ENCODE measurements at regions not wholly inside any gene's neighbourhood (a gene's known extent, or its start where the extent isn't known, plus 50 kb on each side); places are given as distances from the start of the nearest gene placed in this dataset.
A peak's percentile ranks its signal among the peaks of the same experiment; 100 is the strongest.

- DNase-seq: no peak
Observed at GRCh38 chr6:92588148-92588547, 831.2 kb downstream of the EPHA7 start.

GRCh38 chr6:92587525-92587924, 831.8 kb downstream of the EPHA7 start:
- DNase-seq: no peak

DNA sequence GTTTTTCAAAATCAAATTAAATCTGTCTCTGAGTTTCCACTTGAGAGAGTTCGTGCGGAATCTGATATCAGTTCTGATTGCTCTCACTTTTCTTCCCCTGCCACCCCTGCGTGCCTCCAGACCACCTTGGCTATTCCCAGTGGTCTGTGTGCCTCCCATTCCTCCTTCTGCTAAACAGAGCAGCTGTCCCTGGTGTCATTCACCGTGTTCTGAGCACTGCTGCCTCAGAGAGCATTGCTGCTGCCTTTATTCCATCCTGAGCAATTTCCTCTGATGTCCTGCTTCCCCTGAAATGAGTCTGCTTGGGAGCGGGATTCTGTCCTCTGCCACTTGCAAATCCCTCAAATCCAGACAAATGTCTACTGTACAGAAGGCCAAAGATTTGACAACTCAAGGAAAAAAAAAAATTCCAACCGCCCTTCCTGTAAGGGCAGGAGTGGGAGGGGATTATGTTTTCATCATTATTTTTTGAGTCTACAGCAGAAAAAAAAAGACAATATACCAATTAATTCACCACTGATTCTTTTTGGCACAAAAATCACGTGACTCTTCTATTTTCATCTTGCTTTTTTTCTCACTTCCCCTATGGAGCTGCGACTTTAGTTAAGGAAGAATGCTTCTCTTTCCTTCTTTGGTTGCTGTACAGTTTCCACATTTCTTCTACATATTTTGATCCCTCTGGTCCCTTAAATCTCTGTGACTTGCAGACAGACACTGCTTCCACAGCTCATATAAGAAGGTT, 833.0 kb downstream of the EPHA7 start:
- peak; percentile 51 for DNase-seq

DNA sequence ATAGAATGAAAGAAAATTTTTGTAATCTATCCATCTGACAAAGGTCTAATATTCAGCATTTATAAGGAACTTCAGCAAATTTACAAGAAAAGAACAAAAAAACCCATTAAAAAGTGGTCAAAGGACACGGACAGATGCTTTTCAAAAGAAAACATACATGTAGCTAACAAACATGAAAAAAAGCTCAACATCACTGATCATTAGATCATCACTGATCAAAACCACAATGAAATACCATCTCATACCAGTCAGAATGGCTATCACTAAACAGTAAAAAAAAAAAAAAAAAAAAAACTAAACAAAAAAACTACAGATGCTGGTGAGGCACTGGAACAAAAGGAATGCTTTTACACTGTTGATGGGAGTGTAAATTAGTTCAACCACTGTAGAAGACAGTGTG, 837.1 kb downstream of the EPHA7 start:
- DNase-seq: no peak

DNA sequence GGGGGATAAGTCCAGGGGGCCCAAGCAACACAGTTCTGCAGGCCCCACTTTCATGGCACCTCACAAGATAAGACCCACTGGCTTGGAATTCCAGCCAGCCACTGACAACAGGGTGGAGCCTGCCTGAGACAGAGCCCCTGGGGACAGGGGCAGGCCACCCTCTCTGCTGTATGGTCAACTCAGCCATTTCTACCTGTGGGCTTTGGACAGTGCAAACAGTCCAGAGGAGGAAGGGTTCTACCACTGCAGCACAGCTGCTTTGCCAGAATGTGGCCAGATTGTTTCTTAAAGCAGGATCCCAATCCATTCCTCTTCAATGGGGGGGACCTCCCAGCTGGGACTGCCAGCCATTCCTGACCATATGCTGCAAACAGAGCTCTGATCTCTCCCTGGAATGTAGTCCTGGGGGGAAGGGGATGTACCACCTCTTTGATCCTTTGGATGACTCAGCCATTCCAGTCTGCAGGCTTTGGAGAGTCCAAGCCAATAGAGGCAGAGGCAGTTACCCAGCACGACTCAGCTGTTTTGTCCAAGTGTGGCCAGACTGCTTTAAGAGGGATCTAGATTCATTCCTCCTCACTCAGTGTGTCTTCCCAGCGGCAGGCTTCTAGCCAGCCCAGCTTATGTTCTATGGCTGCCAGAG, 842.2 kb downstream of the EPHA7 start:
- DNase-seq: peak; percentile 95

DNA sequence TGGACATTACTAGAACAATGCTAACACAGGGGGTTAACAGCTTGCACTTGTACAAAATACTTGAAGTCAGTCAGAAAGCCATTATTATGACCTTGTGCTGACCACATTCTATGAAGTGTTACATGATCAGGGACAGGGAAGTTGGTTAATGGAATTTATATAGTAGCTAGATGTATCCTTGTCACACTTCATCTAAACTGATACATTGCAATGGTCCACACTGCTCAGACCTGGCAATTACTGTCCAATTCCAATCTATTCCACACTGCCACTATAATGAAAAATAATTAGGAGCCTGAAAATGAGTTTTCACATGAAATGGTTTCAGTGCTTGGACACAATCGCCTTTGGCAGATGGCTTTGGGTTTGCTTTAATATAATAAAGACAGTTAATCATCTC, 850.8 kb downstream of the EPHA7 start:
- DNase-seq: no peak

DNA sequence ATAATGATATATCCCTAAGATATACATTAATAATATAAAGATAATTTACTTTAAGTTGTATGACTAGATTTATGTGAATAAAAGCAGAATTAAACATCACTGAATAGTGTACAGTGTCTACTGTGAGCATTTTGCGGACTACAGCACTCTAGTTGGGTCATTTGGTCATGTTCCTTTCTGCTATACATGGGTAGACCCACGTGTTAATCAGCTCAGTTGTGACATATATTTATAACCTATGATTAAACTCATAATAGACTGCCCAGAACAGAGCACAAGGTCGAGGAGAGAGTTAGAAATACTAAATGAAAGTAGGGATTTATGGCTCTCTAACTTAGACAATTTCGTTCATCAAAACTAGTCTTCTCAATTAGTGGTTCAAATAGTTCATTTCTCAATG, 852.7 kb downstream of the EPHA7 start:
- no peak for DNase-seq

DNA sequence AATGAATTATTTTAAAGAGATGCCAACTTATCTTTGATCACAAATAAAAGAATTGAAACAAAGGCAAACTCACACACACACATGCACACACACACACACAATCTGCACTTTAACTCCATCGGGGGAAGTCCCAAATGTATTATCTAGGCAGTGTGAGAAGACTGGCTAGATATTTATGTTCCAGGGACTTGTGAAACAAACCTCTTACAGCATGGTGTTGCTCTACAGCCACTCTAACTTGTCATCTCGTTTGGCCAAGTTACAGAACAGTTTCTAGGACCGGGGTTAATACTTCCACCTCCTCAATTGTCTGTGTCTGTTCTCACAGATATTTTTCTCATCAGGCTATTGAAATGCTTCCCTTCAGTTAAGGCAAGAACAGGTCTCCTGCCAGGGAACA, 855.0 kb downstream of the EPHA7 start:
- DNase-seq: no peak

- DNase-seq: no peak
Observed at GRCh38 chr6:92559611-92560010, 859.7 kb downstream of the EPHA7 start.

- DNase-seq: no peak
Observed at GRCh38 chr6:92559003-92559402, 860.4 kb downstream of the EPHA7 start.

DNA sequence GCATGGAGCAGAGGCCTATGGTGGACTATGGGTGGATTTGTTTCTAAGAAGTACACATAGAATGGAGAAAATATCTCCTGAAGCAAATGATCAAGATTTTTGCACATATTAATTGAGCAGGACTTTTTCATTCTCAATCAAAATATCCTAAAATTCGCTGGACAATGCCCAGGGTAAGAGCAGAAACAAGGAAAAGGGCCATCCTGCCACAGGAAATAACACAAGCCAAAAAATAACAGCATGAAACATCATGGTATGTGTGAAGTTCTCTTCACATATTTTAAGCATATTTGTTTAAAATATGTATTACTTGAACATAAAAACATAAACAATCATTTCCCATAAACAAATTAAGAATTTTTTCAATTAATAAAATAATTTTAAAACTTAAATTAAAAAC, 868.9 kb downstream of the EPHA7 start:
- DNase-seq: no peak

DNA sequence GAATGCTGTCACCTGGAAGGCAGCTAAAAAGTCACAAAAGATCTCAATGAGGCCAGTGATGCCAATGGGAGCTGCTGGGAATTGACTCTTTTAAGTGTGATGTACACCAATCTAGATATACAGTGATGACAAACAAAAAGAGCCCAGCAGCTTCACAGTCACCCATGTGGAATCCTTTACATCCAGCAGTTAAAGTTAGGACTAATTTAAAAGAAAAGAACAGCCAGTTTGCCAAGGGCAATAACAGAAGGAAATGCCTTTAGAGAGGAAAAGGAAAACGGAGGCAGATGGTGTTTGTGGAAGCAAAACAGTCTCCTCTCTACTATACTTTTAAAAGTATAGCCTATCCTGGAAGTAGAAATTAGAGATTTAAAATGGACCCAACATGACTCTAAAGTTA, 873.5 kb downstream of the EPHA7 start:
- DNase-seq: no peak

- DNase-seq: no peak
Observed at GRCh38 chr6:92541448-92542060, 877.8 kb downstream of the EPHA7 start.

DNA sequence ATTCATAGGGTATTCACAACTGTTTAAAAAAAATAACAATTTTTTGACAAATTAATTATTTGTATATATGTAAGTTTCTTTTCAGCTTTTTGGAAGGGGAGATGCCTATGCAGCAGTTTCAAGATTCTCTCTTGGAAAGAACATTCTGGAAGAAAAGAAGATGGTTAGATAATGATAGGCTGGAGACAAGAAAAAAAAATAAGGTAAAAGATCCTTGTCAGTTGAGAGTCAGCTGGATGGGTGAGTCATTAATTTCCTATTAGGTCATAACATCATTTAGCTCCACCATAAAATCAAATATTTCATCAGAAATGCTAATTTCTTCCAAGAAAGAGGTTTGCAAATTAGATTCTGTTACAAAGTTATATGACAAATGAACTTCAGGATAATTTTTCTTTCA, 880.4 kb downstream of the EPHA7 start:
- DNase-seq: no peak

- no peak for DNase-seq
Observed at GRCh38 chr6:92538275-92538674, 881.1 kb downstream of the EPHA7 start.

GRCh38 chr6:92534109-92534508, 885.2 kb downstream of the EPHA7 start:
- DNase-seq: no peak

DNA sequence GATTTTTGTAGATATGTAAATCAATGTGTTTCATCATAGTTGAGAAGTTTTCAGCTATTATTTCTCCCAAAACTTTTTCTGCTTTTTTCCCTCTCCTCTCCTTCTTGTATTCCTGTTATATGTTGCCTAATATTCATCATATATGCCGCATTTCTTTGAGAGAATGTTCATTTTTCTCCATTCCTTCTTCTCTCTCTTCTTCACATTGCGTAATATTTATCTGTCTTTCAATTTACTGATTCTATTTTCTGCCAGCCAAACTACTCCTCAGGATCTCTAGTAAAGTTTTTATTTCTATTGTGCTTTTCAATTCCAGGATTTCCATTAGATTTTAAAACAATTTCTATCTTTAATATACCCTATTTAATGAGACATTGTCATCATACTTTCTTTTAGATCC, 896.8 kb downstream of the EPHA7 start:
- DNase-seq: no peak

GRCh38 chr6:92521553-92521952, 897.8 kb downstream of the EPHA7 start:
- DNase-seq: no peak

DNA sequence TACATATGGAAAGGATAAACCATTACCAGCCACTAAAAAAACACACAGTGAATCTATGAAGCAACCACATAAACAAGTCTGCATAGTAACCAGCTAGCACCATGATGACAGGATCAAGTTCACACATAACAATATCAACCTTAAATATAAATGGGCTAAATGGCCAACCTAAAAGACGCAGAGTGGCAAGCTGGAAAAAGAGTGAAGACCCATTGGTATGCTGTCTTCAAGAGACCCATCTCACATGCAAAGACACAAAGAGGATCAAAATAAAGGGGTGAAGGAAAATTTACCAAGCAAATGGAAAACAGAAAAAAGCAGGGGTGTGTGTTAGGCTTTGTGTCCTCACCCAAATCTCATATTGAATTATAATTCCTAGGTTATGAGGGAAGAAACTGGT, 909.2 kb downstream of the EPHA7 start:
- DNase-seq: no peak

- DNase-seq: no peak
Observed at GRCh38 chr6:92507552-92507951, 911.8 kb downstream of the EPHA7 start.

DNA sequence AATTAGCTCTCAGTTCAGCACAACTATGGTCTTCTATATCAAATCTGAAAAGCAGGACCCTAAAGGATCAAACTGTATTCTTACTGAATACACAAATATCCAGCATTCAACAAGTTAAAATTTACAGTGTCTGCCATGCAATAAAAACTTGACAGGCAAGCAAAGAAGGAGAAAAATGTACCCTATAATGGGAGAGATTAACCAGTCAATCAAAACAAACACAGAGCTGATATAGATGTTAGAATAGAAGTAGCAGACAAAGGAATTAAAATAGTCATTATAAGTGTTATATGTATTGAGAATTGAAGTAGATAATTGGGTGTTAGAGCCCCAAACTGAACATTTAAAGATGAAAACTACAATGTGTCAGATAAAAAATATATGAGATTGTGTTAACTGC, 914.9 kb downstream of the EPHA7 start:
- DNase-seq: no peak

- no peak for DNase-seq
Observed at GRCh38 chr6:92497281-92497680, 922.1 kb downstream of the EPHA7 start.

DNA sequence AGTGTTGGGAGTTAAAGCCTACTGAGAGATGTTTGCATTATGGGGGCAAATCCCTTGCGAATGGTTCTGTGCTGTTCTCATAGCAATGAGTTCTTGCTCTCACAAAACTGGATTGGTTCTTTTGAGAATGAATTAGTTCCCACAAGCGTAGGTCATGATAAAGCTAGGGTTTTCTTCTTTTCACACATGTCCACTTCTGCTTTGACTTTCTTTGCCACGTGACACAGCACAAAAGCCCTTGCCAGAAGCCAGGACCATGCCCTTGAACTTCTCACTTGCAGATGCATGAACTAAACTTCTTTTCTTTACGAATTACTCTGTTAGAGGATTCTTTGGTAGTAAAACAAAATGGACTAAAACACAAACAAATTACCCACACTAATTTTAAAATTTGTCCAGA, 922.8 kb downstream of the EPHA7 start:
- no peak for DNase-seq

- no peak for DNase-seq
Observed at GRCh38 chr6:92495242-92495641, 924.1 kb downstream of the EPHA7 start.

GRCh38 chr6:92485487-92485886, 933.9 kb downstream of the EPHA7 start:
- DNase-seq: no peak

All from islet precursor cell (in vitro differentiated cells).